SK-N-MC (cell line): ENCODE measurements at regions not wholly inside any gene's neighbourhood (a gene's known extent, or its start where the extent isn't known, plus 50 kb on each side); places are given as distances from the start of the nearest gene placed in this dataset.

Experiments
- EZH2 ChIP-seq: fragments of 200-600 bp; sonication (generic); IDR thresholded peaks from one replicate; pipeline ENCODE4 v1.6.1; 2017; ENCODE audit warnings: antibody characterized with exemption
- FOXP2 ChIP-seq: optimal IDR thresholded peaks from 2 replicates; pipeline ENCODE3; 2011; ENCODE audit warnings: mild to moderate bottlenecking, moderate library complexity; ENCODE audit not compliant: insufficient read depth; ENCODE audit errors: extremely low read length, control extremely low read depth
- POLR2AphosphoS5 ChIP-seq: IDR thresholded peaks from 2 replicates; pipeline ENCODE4 v1.6.1; 2012; ENCODE audit warnings: mild to moderate bottlenecking, low read depth, low read length, borderline replicate concordance

- TF ChIP-seq EZH2 (no peak), POLR2AphosphoS5 (no peak), FOXP2 (no peak)
Observed at GRCh38 chr6:815348-815738, 122.4 kb upstream of the EXOC2 start.
